Thymus (tissue), 11 donors: ENCODE measurements at regions not wholly inside any gene's neighbourhood (a gene's known extent, or its start where the extent isn't known, plus 50 kb on each side); places are given as distances from the start of the nearest gene placed in this dataset.
A peak's percentile ranks its signal among the peaks of the same experiment; 100 is the strongest.
"Not testable (repeated sequence)": the region's sequence is repeated elsewhere in the genome, so short reads cannot be mapped to it uniquely, and the experiment has no call there.

ENCODE experiments used
- DNase-seq, 9 donors: peaks; one replicate each; pipeline ENCODE4 v3.0.0-alpha.2; 2013; ENCODE audit warnings: low spot score in 9 of 9, low read depth in 6 of 9, missing footprints in 1 of 9
- H3K27ac ChIP-seq, 2 donors: one replicate each; pipeline ENCODE4 v1.5.1; 2013; ENCODE audit warnings: control low read depth in 1 of 2, low read depth in 1 of 2, low read length in 1 of 2, mild to moderate bottlenecking in 1 of 2, moderate library complexity in 1 of 2
- H3K27me3 ChIP-seq, 2 donors: one replicate each; pipeline ENCODE4 v1.5.1; 2013; ENCODE audit warnings: low read length in 1 of 2; ENCODE audit not compliant: control insufficient read depth in 2 of 2, insufficient read depth in 1 of 2
- H3K36me3 ChIP-seq, 2 donors: one replicate each; pipeline ENCODE4 v1.5.1; 2013; ENCODE audit warnings: low read length in 1 of 2, mild to moderate bottlenecking in 1 of 2, moderate library complexity in 1 of 2; ENCODE audit not compliant: control insufficient read depth in 2 of 2, insufficient read depth in 2 of 2
- H3K4me1 ChIP-seq, 2 donors: one replicate each; pipeline ENCODE4 v1.5.1; 2013; ENCODE audit warnings: low read length in 2 of 2; ENCODE audit not compliant: control insufficient read depth in 2 of 2, insufficient read depth in 2 of 2
- H3K4me3 ChIP-seq, 2 donors: one replicate each; pipeline ENCODE4 v1.5.1; 2013; ENCODE audit warnings: low read length in 2 of 2, control low read depth in 1 of 2, mild to moderate bottlenecking in 1 of 2
- H3K9me3 ChIP-seq, 2 donors: one replicate each; pipeline ENCODE4 v1.5.1; 2013; ENCODE audit warnings: low read length in 1 of 2, mild to moderate bottlenecking in 1 of 2; ENCODE audit not compliant: control insufficient read depth in 2 of 2, insufficient read depth in 1 of 2
- WGBS: extraction: QIAGEN DNeasy Blood & Tissue Kit; methylation state at CpG from one replicate; pipeline ENCODE4 v1.1.7; 2013; 5-methylcytosine and 5-hydroxymethylcytosine counted together
- donor health status: healthy.

GRCh38 chr1:87410776-87411480 lies 82.2 kb downstream of the LMO4 start:
- no peaks in the 10 kb centered on the region for H3K27me3 ChIP-seq
- no peaks in the 10 kb centered on the region for H3K36me3 ChIP-seq
- no peak overlapping the region for H3K4me3 ChIP-seq
- DNase-seq = no peak
- H3K9me3 ChIP-seq = no peaks in the 10 kb centered on the region
- peaks cover 0 to 13% of the 10 kb centered on the region in 2 donors for H3K4me1 ChIP-seq
- H3K27ac ChIP-seq = no peak overlapping the region
- whole genome bisulfite sequencing = 85% methylated on average over 3 of the region's 3 CpGs

- not testable (repeated sequence) for DNase-seq, H3K27me3 ChIP-seq, H3K9me3 ChIP-seq, H3K4me3 ChIP-seq, H3K27ac ChIP-seq, H3K36me3 ChIP-seq
- 94% methylated on average over 2 of the region's 2 CpGs for WGBS
- H3K4me1 ChIP-seq = peaks cover 0 to 13% of the 10 kb centered on the region in 2 donors
Measured at GRCh38 chr1:87413846-87414245, 85.2 kb downstream of the LMO4 start.

GRCh38 chr1:87418048-87418447 lies 89.4 kb downstream of the LMO4 start:
- no peaks in the 10 kb centered on the region for H3K36me3 ChIP-seq
- no peaks in the 10 kb centered on the region for H3K4me1 ChIP-seq
- no peak for DNase-seq
- WGBS = 95% methylated on average over 3 of the region's 3 CpGs
- no peaks in the 10 kb centered on the region for H3K9me3 ChIP-seq
- H3K27ac ChIP-seq = no peak overlapping the region
- no peak overlapping the region for H3K4me3 ChIP-seq
- H3K27me3 ChIP-seq = no peaks in the 10 kb centered on the region

- Histone ChIP-seq H3K4me3 (no peak overlapping the region), H3K4me1 (no peaks in the 10 kb centered on the region), H3K27me3 (no peaks in the 10 kb centered on the region), H3K36me3 (no peaks in the 10 kb centered on the region), H3K9me3 (no peaks in the 10 kb centered on the region), H3K27ac (no peak overlapping the region)
- DNase-seq = no peak
Measured at GRCh38 chr1:87421809-87422208, 93.1 kb downstream of the LMO4 start.

- H3K27ac ChIP-seq = no peak overlapping the region
- no peaks in the 10 kb centered on the region for H3K9me3 ChIP-seq
- 99% methylated on average over 1 of the region's 1 CpG for WGBS
- no peak for DNase-seq
- H3K4me1 ChIP-seq = no peaks in the 10 kb centered on the region
- H3K4me3 ChIP-seq = no peak overlapping the region
- no peaks in the 10 kb centered on the region for H3K36me3 ChIP-seq
- no peaks in the 10 kb centered on the region for H3K27me3 ChIP-seq
Measured at GRCh38 chr1:87424541-87424940, 95.9 kb downstream of the LMO4 start.

- Histone ChIP-seq H3K27ac (no peak overlapping the region), H3K27me3 (no peaks in the 10 kb centered on the region), H3K9me3 (no peaks in the 10 kb centered on the region), H3K36me3 (no peaks in the 10 kb centered on the region), H3K4me3 (no peak overlapping the region), H3K4me1 (no peaks in the 10 kb centered on the region)
- whole genome bisulfite sequencing = 96% methylated on average over 12 of the region's 12 CpGs
- DNase-seq = no peak
Measured at GRCh38 chr1:87426463-87427249, 98.0 kb downstream of the LMO4 start.

- Histone ChIP-seq H3K27ac (no peak overlapping the region), H3K36me3 (no peaks in the 10 kb centered on the region), H3K4me1 (no peaks in the 10 kb centered on the region), H3K4me3 (no peak overlapping the region), H3K9me3 (no peaks in the 10 kb centered on the region), H3K27me3 (no peaks in the 10 kb centered on the region)
- DNase-seq = no peak
- WGBS = 92% methylated on average over 3 of the region's 3 CpGs
Measured at GRCh38 chr1:87428367-87428766, 99.7 kb downstream of the LMO4 start.

- no peaks in the 10 kb centered on the region for H3K4me1 ChIP-seq
- no peak overlapping the region for H3K27ac ChIP-seq
- H3K4me3 ChIP-seq = no peak overlapping the region
- no peaks in the 10 kb centered on the region for H3K9me3 ChIP-seq
- no peaks in the 10 kb centered on the region for H3K27me3 ChIP-seq
- DNase-seq = no peak
- WGBS = 96% methylated on average over 8 of the region's 8 CpGs
- H3K36me3 ChIP-seq = no peaks in the 10 kb centered on the region
Measured at GRCh38 chr1:87428883-87429282, 100.2 kb downstream of the LMO4 start.

GRCh38 chr1:87432685-87433084 lies 104.0 kb downstream of the LMO4 start:
- Histone ChIP-seq H3K27ac (peak overlapping the region in 1 of 2 donors; percentile 31), H3K27me3 (no peaks in the 10 kb centered on the region), H3K36me3 (no peaks in the 10 kb centered on the region), H3K4me3 (no peak overlapping the region), H3K9me3 (no peaks in the 10 kb centered on the region), H3K4me1 (no peaks in the 10 kb centered on the region)
- DNase-seq = no peak
- WGBS = 92% methylated on average over 3 of the region's 3 CpGs
